T-cell (primary cell): ENCODE measurements at regions not wholly inside any gene's neighbourhood (a gene's known extent, or its start where the extent isn't known, plus 50 kb on each side); places are given as distances from the start of the nearest gene placed in this dataset.
"Not testable (repeated sequence)": the region's sequence is repeated elsewhere in the genome, so short reads cannot be mapped to it uniquely, and the experiment has no call there.

ENCODE experiments used
- ATAC-seq, 4 experiments: fragments of 200-7000 bp in 3 of 4; fragments of 150-1000 bp in 1 of 4; cut with Tn5 transposase; replicated peaks in 1 of 4; 1 replicate in 3 of 4; 2 replicates in 1 of 4; pipeline ENCODE4 v1.10.0; 2021; ENCODE audit warnings: moderate library complexity in 3 of 4, mild to moderate bottlenecking in 2 of 4, moderate number of reproducible peaks in 1 of 4
- CTCF ChIA-PET, 2 donors: fragments of 300-600 bp; sonication (Branson Sonifier 250); formaldehyde crosslinking; loops; one replicate each; lab custom pipeline; 2022; ENCODE audit warnings: antibody characterized with exemption in 2 of 2; lab: Charles Lee
- POLR2A ChIA-PET, 2 donors: fragments of 300-600 bp; sonication (Branson Sonifier 250); formaldehyde crosslinking; loops; one replicate each; lab custom pipeline; 2022; ENCODE audit warnings: antibody characterized with exemption in 2 of 2; lab: Charles Lee
- DNase-seq, 35 experiments: peaks; one replicate each; pipeline versions ENCODE4 v3.0.0 to v3.0.0-alpha.2; 2013 to 2023
- H3K27ac ChIP-seq: one replicate; pipeline ENCODE4 v1.5.1; 2013; ENCODE audit warnings: low read length
- H3K27me3 ChIP-seq, 2 experiments: replicated peaks in 1 of 2; 1 replicate in 1 of 2; 2 replicates in 1 of 2; pipeline versions ENCODE4 v1.6.1 to v1.7.0; 2013; ENCODE audit warnings: low read length in 1 of 2, mixed read lengths in 1 of 2; ENCODE audit not compliant: control insufficient read depth in 2 of 2, insufficient read depth in 2 of 2; ENCODE audit errors: extremely low read depth in 1 of 2
- H3K36me3 ChIP-seq, 2 donors: 1 replicate in 1 of 2; 2 replicates in 1 of 2; pipeline versions ENCODE4 v1.6.1 to v1.7.0; 2013; ENCODE audit warnings: low read length in 1 of 2; ENCODE audit not compliant: control insufficient read depth in 2 of 2, insufficient read depth in 1 of 2; ENCODE audit errors: extremely low read depth in 1 of 2
- H3K4me1 ChIP-seq, 2 experiments: 1 replicate in 1 of 2; 2 replicates in 1 of 2; pipeline versions ENCODE4 v1.6.1 to v1.7.0; 2013; ENCODE audit warnings: low read length in 2 of 2, mixed read lengths in 1 of 2; ENCODE audit not compliant: insufficient read depth in 2 of 2, control insufficient read depth in 1 of 2; ENCODE audit errors: extremely low read depth in 1 of 2
- H3K4me3 ChIP-seq, 2 donors: 1 replicate in 1 of 2; 2 replicates in 1 of 2; pipeline versions ENCODE4 v1.5.1 to v1.7.0; 2013; ENCODE audit warnings: mild to moderate bottlenecking in 2 of 2, low read length in 1 of 2, moderate library complexity in 1 of 2; ENCODE audit not compliant: control insufficient read depth in 1 of 2; ENCODE audit errors: extremely low read depth in 1 of 2
- H3K9me3 ChIP-seq: 2 replicates; pipeline ENCODE4 v1.7.0; 2013
- H3K27ac Mint-ChIP-seq, 2 donors: one replicate each; pipeline ENCODE4 v1.8.0; 2020 to 2021; ENCODE audit warnings: mild to moderate bottlenecking in 2 of 2, mixed read lengths in 2 of 2
- H3K27me3 Mint-ChIP-seq, 2 donors: one replicate each; pipeline ENCODE4 v1.8.0; 2021 to 2022; ENCODE audit warnings: mixed read lengths in 2 of 2
- H3K36me3 Mint-ChIP-seq: one replicate; pipeline ENCODE4 v1.8.0; 2021; ENCODE audit warnings: mixed read lengths
- H3K4me1 Mint-ChIP-seq, 3 donors: one replicate each; pipeline ENCODE4 v1.8.0; 2020 to 2022; ENCODE audit warnings: mixed read lengths in 3 of 3, mild to moderate bottlenecking in 1 of 3
- H3K4me3 Mint-ChIP-seq, 3 donors: one replicate each; pipeline ENCODE4 v1.8.0; 2020 to 2022; ENCODE audit warnings: mild to moderate bottlenecking in 3 of 3, mixed read lengths in 3 of 3, moderate library complexity in 3 of 3
- H3K9me3 Mint-ChIP-seq, 3 donors: one replicate each; pipeline ENCODE4 v1.8.0; 2020 to 2022; ENCODE audit warnings: mixed read lengths in 3 of 3
- WGBS: methylation state at CpG from one replicate; pipeline ENCODE4 v1.1.5; 2013; ENCODE audit warnings: missing lambda C conversion rate; ENCODE audit not compliant: insufficient coverage; 5-methylcytosine and 5-hydroxymethylcytosine counted together

GRCh38 chr17:68103148-68103547 lies 67.6 kb downstream of the KPNA2 start:
- H3K36me3 Mint-ChIP-seq: peaks cover 13% of the 10 kb centered on the region
- DNase-seq (no peak), ATAC-seq (no peak)
- Histone ChIP-seq H3K4me1 (peaks cover 19 to 20% of the 10 kb centered on the region in 2 experiments), H3K36me3 (peaks cover 0 to 4% of the 10 kb centered on the region in 2 donors), H3K4me3 (no peak overlapping the region), H3K9me3 (no peaks in the 10 kb centered on the region), H3K27me3 (no peaks in the 10 kb centered on the region), H3K27ac (no peak overlapping the region)
- CTCF ChIA-PET: no interaction called here
- H3K4me3 Mint-ChIP-seq: peak overlapping the region; percentile 91 to 96 (median 95)
- POLR2A ChIA-PET: no interaction called here
- peak overlapping the region; percentile 84 to 91 for H3K27ac Mint-ChIP-seq
- H3K27me3 Mint-ChIP-seq: no peaks in the 10 kb centered on the region
- H3K9me3 Mint-ChIP-seq: no peaks in the 10 kb centered on the region
- peaks cover 48 to 62% (median 56%) of the 10 kb centered on the region in 3 donors for H3K4me1 Mint-ChIP-seq

- Mint-ChIP-seq H3K4me3 (no peak overlapping the region), H3K4me1 (peaks cover 54 to 61% (median 55%) of the 10 kb centered on the region in 3 donors), H3K27me3 (no peaks in the 10 kb centered on the region), H3K9me3 (peaks cover 0 to 3% (median 0%) of the 10 kb centered on the region in 3 donors), H3K27ac (peak overlapping the region; percentile 2 to 53), H3K36me3 (peaks cover 22% of the 10 kb centered on the region)
- ATAC-seq (no peak), DNase-seq (no peak)
- Histone ChIP-seq H3K27me3 (no peaks in the 10 kb centered on the region), H3K27ac (no peak overlapping the region), H3K9me3 (no peaks in the 10 kb centered on the region), H3K4me1 (peaks cover 11 to 18% of the 10 kb centered on the region in 2 experiments), H3K4me3 (no peak overlapping the region), H3K36me3 (peaks cover 0 to 4% of the 10 kb centered on the region in 2 donors)
- POLR2A ChIA-PET: interaction anchor here (0.7 kb wide), 2 partner anchors 75 to 120 kb away, joined by 3 to 4 read pairs; no protein-coding TSS in a partner anchor
- WGBS: 91% methylated on average over 2 of the region's 2 CpGs
- CTCF ChIA-PET: interaction anchor here in 1 of 2 donors (0.6 kb wide), 1 partner anchor 31 kb away, joined by 5 read pairs; no protein-coding TSS in a partner anchor
Measured at GRCh38 chr17:68106085-68106484, 70.5 kb downstream of the KPNA2 start.

- Histone ChIP-seq H3K4me1 (peaks cover 7 to 16% of the 10 kb centered on the region in 2 experiments), H3K4me3 (no peak overlapping the region), H3K9me3 (no peaks in the 10 kb centered on the region), H3K27ac (no peak overlapping the region), H3K36me3 (peaks cover 0 to 4% of the 10 kb centered on the region in 2 donors), H3K27me3 (no peaks in the 10 kb centered on the region)
- Mint-ChIP-seq H3K27ac (no peak overlapping the region), H3K9me3 (peaks cover 0 to 3% (median 0%) of the 10 kb centered on the region in 3 donors), H3K4me1 (peaks cover 50 to 57% (median 52%) of the 10 kb centered on the region in 3 donors), H3K27me3 (no peaks in the 10 kb centered on the region), H3K36me3 (peaks cover 22% of the 10 kb centered on the region), H3K4me3 (no peak overlapping the region)
- DNase-seq (no peak), ATAC-seq (no peak)
- 82% methylated on average over 3 of the region's 4 CpGs for WGBS
- ChIA-PET CTCF (no interaction called here), POLR2A (no interaction called here)
Measured at GRCh38 chr17:68107373-68107772, 71.8 kb downstream of the KPNA2 start.

GRCh38 chr17:68108313-68109000 lies 72.9 kb downstream of the KPNA2 start:
- CTCF ChIA-PET: interaction anchor here in 1 of 2 donors (0.9 kb wide), 2 partner anchors 60 to 328 kb away, joined by 7 to 8 read pairs; no protein-coding TSS in a partner anchor
- Mint-ChIP-seq H3K27ac (no peak overlapping the region), H3K4me1 (peaks cover 39 to 47% (median 41%) of the 10 kb centered on the region in 3 donors), H3K9me3 (peaks cover 0 to 3% (median 0%) of the 10 kb centered on the region in 3 donors), H3K4me3 (no peak overlapping the region), H3K27me3 (no peaks in the 10 kb centered on the region), H3K36me3 (peaks cover 22% of the 10 kb centered on the region)
- H3K36me3 ChIP-seq: peaks cover 0 to 4% of the 10 kb centered on the region in 2 donors
- ATAC-seq: no peak
- POLR2A ChIA-PET: interaction anchor here in 1 of 2 donors (0.8 kb wide), 1 partner anchor 395 kb away, joined by 10 read pairs; no protein-coding TSS in a partner anchor
- H3K4me3 ChIP-seq: no peak overlapping the region
- H3K9me3 ChIP-seq: no peaks in the 10 kb centered on the region
- no CpG with 5 or more reads among the region's 9 CpGs for WGBS
- H3K27ac ChIP-seq: no peak overlapping the region
- H3K4me1 ChIP-seq: peaks cover 0 to 10% of the 10 kb centered on the region in 2 experiments
- H3K27me3 ChIP-seq: no peaks in the 10 kb centered on the region
- no peak for DNase-seq

GRCh38 chr17:68109404-68109803 lies 73.9 kb downstream of the KPNA2 start:
- ATAC-seq, H3K9me3 ChIP-seq, H3K27ac ChIP-seq, H3K4me3 ChIP-seq, H3K4me1 ChIP-seq, H3K4me3 Mint-ChIP-seq, H3K9me3 Mint-ChIP-seq, H3K27ac Mint-ChIP-seq, H3K36me3 ChIP-seq, H3K27me3 Mint-ChIP-seq, H3K27me3 ChIP-seq, DNase-seq: not testable (repeated sequence)
- H3K4me1 Mint-ChIP-seq: peaks cover 30 to 39% (median 32%) of the 10 kb centered on the region in 3 donors
- CTCF ChIA-PET: interaction anchor here in 1 of 2 donors (0.9 kb wide), 1 partner anchor 327 kb away, joined by 8 read pairs; no protein-coding TSS in a partner anchor
- WGBS: no CpG with 5 or more reads among the region's 4 CpGs
- peaks cover 25% of the 10 kb centered on the region for H3K36me3 Mint-ChIP-seq
- POLR2A ChIA-PET: interaction anchor here in 1 of 2 donors (0.7 kb wide), 1 partner anchor 217 kb away, joined by 13 read pairs; no protein-coding TSS in a partner anchor

GRCh38 chr17:68116211-68116610 lies 80.7 kb downstream of the KPNA2 start:
- H3K4me3 Mint-ChIP-seq, H3K27ac ChIP-seq, POLR2A ChIA-PET, CTCF ChIA-PET, H3K27me3 ChIP-seq, H3K4me3 ChIP-seq, H3K27ac Mint-ChIP-seq, ATAC-seq, H3K9me3 ChIP-seq, DNase-seq, H3K4me1 ChIP-seq, H3K4me1 Mint-ChIP-seq, H3K9me3 Mint-ChIP-seq, H3K27me3 Mint-ChIP-seq: not testable (repeated sequence)
- 98% methylated on average over 9 of the region's 32 CpGs for WGBS
- peaks cover 39% of the 10 kb centered on the region for H3K36me3 Mint-ChIP-seq
- H3K36me3 ChIP-seq: peaks cover 0 to 31% of the 10 kb centered on the region in 2 donors
